SU-DHL-6 (cell line): ENCODE measurements at regions not wholly inside any gene's neighbourhood (a gene's known extent, or its start where the extent isn't known, plus 50 kb on each side); places are given as distances from the start of the nearest gene placed in this dataset.

ENCODE experiments used
- H2AFZ ChIP-seq: fragments of 200-600 bp; sonication (generic); 2 replicates; pipeline ENCODE4 v1.6.1; 2014; ENCODE audit warnings: low read depth, mild to moderate bottlenecking, moderate library complexity, mixed read lengths, antibody characterized with exemption, low read length; ENCODE audit not compliant: severe bottlenecking
- H3F3A ChIP-seq: fragments of 200-600 bp; shearing (Covaris generic); 2 replicates; pipeline ENCODE4 v1.6.0; 2016; ENCODE audit warnings: antibody characterized with exemption, mild to moderate bottlenecking; ENCODE audit not compliant: insufficient read depth
- H3K27ac ChIP-seq: fragments of 200-600 bp; sonication (generic); 2 replicates; pipeline ENCODE4 v1.5.1; 2016; ENCODE audit warnings: low read depth, mild to moderate bottlenecking, low read length, moderate library complexity, mixed read lengths
- H3K27me3 ChIP-seq: fragments of 200-600 bp; sonication (generic), shearing (Covaris generic); 2 replicates; pipeline ENCODE4 v1.6.0; 2014; ENCODE audit warnings: mild to moderate bottlenecking, low read length
- H3K36me3 ChIP-seq: fragments of 200-600 bp; sonication (generic); 2 replicates; pipeline ENCODE4 v1.6.1; 2014; ENCODE audit warnings: mild to moderate bottlenecking, low read length, mixed read lengths
- H3K4me2 ChIP-seq: fragments of 300-600, 200-600 bp; shearing (Covaris generic), sonication (generic); 2 replicates; pipeline ENCODE4 v1.6.0; 2014; ENCODE audit warnings: low read length, low read depth, mild to moderate bottlenecking; ENCODE audit not compliant: poor library complexity, severe bottlenecking
- H3K4me3 ChIP-seq: fragments of 200-600 bp; sonication (generic); 2 replicates; pipeline ENCODE4 v1.5.1; 2014; ENCODE audit warnings: antibody characterized with exemption, low read length, mild to moderate bottlenecking, mixed read lengths; ENCODE audit not compliant: insufficient read depth, poor library complexity, severe bottlenecking
- H3K79me2 ChIP-seq: fragments of 200-600 bp; sonication (generic); 2 replicates; pipeline ENCODE4 v1.6.1; 2014; ENCODE audit warnings: mild to moderate bottlenecking, low read length, moderate library complexity; ENCODE audit not compliant: insufficient read depth
- H3K9ac ChIP-seq: fragments of 200-600 bp; sonication (generic); 2 replicates; pipeline ENCODE4 v1.7.0; 2014; ENCODE audit warnings: mild to moderate bottlenecking, low read length
- H3K9me2 ChIP-seq: fragments of 200-600 bp; sonication (generic); replicated peaks from 2 replicates; pipeline ENCODE4 v1.6.1; 2014; ENCODE audit warnings: low read length; ENCODE audit not compliant: insufficient read depth
- H3K9me3 ChIP-seq: fragments of 200-600 bp; sonication (generic); 2 replicates; pipeline ENCODE4 v1.6.1; 2014; ENCODE audit warnings: low read length, mixed read lengths; ENCODE audit not compliant: insufficient read depth
- H4K20me1 ChIP-seq: fragments of 200-600 bp; sonication (generic); 2 replicates; pipeline ENCODE4 v1.6.1; 2014; ENCODE audit warnings: low read depth, mild to moderate bottlenecking, antibody characterized with exemption, low read length, moderate library complexity, mixed read lengths
- EZH2phosphoT487 ChIP-seq: fragments of 200-600 bp; sonication (generic), shearing (Covaris generic); conservative IDR thresholded peaks from 2 replicates; pipeline ENCODE4 v1.6.1; 2018; ENCODE audit warnings: mild to moderate bottlenecking, antibody characterized with exemption, low read length, moderate library complexity, mixed read lengths
- TF ChIP-seq, protein P1 (sequence below): fragments of 200-600 bp; sonication (generic); IDR thresholded peaks from one replicate; pipeline ENCODE4 v1.5.1; 2017; ENCODE audit warnings: antibody characterized with exemption, mild to moderate bottlenecking, low read length, moderate library complexity; ENCODE audit not compliant: insufficient read depth, poor library complexity, severe bottlenecking

GRCh38 chr19:31180907-31181306 is 168.3 kb downstream of the TSHZ3 start:
- H3K79me2 ChIP-seq = no peaks in the 10 kb centered on the region
- no peaks in the 10 kb centered on the region for H3K9me3 ChIP-seq
- no peak overlapping the region for H3K27ac ChIP-seq
- H4K20me1 ChIP-seq = no peaks in the 10 kb centered on the region
- no peaks in the 10 kb centered on the region for H3K9me2 ChIP-seq
- no peak overlapping the region for H3K4me2 ChIP-seq
- TF ChIP-seq, protein P1, sequence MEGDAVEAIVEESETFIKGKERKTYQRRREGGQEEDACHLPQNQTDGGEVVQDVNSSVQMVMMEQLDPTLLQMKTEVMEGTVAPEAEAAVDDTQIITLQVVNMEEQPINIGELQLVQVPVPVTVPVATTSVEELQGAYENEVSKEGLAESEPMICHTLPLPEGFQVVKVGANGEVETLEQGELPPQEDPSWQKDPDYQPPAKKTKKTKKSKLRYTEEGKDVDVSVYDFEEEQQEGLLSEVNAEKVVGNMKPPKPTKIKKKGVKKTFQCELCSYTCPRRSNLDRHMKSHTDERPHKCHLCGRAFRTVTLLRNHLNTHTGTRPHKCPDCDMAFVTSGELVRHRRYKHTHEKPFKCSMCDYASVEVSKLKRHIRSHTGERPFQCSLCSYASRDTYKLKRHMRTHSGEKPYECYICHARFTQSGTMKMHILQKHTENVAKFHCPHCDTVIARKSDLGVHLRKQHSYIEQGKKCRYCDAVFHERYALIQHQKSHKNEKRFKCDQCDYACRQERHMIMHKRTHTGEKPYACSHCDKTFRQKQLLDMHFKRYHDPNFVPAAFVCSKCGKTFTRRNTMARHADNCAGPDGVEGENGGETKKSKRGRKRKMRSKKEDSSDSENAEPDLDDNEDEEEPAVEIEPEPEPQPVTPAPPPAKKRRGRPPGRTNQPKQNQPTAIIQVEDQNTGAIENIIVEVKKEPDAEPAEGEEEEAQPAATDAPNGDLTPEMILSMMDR = no peak
- TF ChIP-seq EZH2phosphoT487 = no peak
- H3K36me3 ChIP-seq = no peaks in the 10 kb centered on the region
- H3K9ac ChIP-seq = no peak overlapping the region
- no peaks in the 10 kb centered on the region for H3F3A ChIP-seq
- H3K4me3 ChIP-seq = no peak overlapping the region
- H3K27me3 ChIP-seq = no peaks in the 10 kb centered on the region
- no peak overlapping the region for H2AFZ ChIP-seq

GRCh38 chr19:31179471-31179852 is 169.8 kb downstream of the TSHZ3 start:
- Histone ChIP-seq H3K27me3 (no peaks in the 10 kb centered on the region), H3K9me3 (no peaks in the 10 kb centered on the region), H3K27ac (no peak overlapping the region), H3F3A (no peaks in the 10 kb centered on the region), H2AFZ (no peak overlapping the region), H4K20me1 (no peaks in the 10 kb centered on the region), H3K9ac (no peak overlapping the region), H3K36me3 (no peaks in the 10 kb centered on the region), H3K4me3 (no peak overlapping the region), H3K79me2 (no peaks in the 10 kb centered on the region), H3K4me2 (no peak overlapping the region), H3K9me2 (no peaks in the 10 kb centered on the region)
- TF ChIP-seq EZH2phosphoT487 = no peak
- TF ChIP-seq, protein P1 = no peak

DNA sequence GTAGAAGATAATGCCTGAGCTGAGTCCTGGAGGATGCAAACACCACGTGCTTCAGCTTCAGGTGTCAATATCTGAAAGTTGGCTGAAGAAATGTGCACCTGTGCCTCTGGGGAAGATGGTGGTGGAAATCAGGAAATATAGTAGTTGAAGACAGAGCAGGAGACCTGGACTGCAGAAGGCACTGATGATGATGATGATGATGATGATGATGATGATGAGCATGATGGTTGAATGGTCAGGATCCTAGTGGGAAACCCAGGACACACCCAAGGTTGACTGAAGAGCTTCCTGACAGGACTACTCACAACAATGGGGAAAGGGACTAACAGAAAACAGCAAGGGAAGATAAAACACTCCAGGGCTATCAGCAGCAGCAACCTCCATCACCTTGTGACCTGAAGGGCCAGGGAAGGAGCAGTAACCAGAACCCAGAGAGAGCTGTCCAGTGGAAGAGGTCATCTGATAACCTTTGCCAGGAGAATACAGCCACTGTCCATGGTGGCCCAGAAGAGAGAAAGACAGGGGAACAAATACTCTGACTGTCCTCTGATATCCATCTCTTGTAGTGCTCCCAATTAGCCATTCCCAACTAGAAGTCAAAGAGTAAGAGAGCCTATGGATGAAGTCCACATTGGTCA is 170.3 kb downstream of the TSHZ3 start:
- no peak overlapping the region for H3K4me3 ChIP-seq
- H2AFZ ChIP-seq = no peak overlapping the region
- H3K79me2 ChIP-seq = no peaks in the 10 kb centered on the region
- no peak for TF ChIP-seq EZH2phosphoT487
- TF ChIP-seq, protein P1 = no peak
- H3K9ac ChIP-seq = no peak overlapping the region
- H3K27ac ChIP-seq = no peak overlapping the region
- H3K36me3 ChIP-seq = no peaks in the 10 kb centered on the region
- H3K9me2 ChIP-seq = no peaks in the 10 kb centered on the region
- H3K4me2 ChIP-seq = no peak overlapping the region
- no peaks in the 10 kb centered on the region for H3K9me3 ChIP-seq
- H3F3A ChIP-seq = no peaks in the 10 kb centered on the region
- no peaks in the 10 kb centered on the region for H4K20me1 ChIP-seq
- H3K27me3 ChIP-seq = no peaks in the 10 kb centered on the region
